ENCODE measurements at regions not wholly inside any gene's neighbourhood (a gene's known extent, or its start where the extent isn't known, plus 50 kb on each side); places are given as distances from the start of the nearest gene placed in this dataset.

DNA sequence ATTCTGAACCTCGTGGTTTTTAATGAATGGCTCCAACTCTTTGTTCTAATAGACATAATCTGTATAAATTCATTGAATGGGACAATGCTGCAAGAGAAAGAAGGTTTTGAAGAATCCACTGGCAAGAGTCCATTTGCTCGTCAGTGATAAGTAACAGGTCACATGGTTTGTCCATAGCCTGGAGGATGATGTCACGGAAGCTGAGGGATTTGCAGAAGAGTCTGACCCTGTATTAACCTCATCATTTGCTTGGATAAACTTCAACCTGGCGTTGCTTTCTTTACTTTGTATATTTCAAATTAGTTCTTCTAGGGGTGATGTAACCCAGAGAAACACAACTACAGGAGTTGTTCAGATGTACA, 197.4 kb downstream of the GAS1 start:
- peak; percentile 65 for DNase-seq (ENCODE audit: low read depth)
- no peak overlapping the region for H3K4me3 ChIP-seq (ENCODE audit: low read length)
- TF ChIP-seq, protein P1, sequence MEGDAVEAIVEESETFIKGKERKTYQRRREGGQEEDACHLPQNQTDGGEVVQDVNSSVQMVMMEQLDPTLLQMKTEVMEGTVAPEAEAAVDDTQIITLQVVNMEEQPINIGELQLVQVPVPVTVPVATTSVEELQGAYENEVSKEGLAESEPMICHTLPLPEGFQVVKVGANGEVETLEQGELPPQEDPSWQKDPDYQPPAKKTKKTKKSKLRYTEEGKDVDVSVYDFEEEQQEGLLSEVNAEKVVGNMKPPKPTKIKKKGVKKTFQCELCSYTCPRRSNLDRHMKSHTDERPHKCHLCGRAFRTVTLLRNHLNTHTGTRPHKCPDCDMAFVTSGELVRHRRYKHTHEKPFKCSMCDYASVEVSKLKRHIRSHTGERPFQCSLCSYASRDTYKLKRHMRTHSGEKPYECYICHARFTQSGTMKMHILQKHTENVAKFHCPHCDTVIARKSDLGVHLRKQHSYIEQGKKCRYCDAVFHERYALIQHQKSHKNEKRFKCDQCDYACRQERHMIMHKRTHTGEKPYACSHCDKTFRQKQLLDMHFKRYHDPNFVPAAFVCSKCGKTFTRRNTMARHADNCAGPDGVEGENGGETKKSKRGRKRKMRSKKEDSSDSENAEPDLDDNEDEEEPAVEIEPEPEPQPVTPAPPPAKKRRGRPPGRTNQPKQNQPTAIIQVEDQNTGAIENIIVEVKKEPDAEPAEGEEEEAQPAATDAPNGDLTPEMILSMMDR (conservative IDR thresholded peaks at IDR 0.05; ENCODE audit: low read length), result no peak

DNA sequence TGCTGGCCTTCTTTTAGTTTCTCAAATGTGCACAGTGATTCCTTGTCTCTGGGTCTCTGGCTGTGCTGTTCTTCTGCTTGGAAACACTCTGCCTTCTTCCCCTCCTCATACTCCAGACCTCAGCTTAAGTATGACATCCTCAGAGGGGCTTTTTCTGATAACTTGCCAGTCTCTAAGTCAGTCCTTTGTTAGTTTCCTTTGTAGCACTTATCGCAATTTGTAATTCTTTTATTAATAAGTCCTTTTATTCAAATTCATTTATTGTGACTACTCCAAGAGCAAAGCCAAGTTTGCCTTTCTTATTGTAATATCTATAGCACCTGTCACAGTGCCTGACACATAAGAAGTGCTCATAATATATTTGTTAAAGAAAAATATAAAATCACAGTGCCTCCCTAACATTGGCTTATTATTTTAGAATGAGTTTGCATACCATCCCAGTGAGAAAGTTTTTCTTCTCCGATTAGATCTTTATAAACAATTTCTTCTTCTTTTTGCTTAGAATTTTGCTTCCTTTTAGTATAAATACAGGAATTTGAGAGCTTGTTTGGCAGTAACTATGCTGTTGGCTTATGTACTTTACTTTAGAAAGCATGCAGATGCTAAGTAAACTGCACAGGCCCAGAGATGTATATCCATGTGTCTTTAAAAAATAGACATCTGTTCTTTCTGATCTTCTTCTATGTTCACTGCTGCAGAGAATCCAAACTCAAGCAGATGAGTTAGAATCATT, 198.0 kb downstream of the GAS1 start:
- no peak for DNase-seq (ENCODE audit: low read depth)
- TF ChIP-seq, protein P1 (conservative IDR thresholded peaks at IDR 0.05; ENCODE audit: low read length), result no peak
- no peak overlapping the region for H3K4me3 ChIP-seq (ENCODE audit: low read length)

DNA sequence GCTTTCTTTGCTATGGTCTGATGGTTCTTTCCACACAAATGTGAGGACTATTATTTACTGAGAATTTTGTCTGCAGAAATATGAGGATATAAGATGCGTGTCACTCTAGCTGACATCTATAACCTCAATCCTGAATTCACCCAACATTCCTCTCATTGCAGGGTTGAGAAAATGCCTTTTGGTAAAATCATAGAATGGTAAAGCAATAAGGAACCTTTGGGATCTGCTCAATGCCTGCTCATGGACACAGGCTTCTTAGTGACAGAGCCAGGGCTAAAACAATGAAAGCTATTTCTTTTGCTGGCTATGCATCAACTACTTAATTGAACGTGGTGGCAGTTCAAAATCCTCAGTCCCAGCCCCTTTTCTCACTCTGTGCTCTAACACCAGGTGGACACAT, 199.6 kb downstream of the GAS1 start:
- TF ChIP-seq, protein P1 (conservative IDR thresholded peaks at IDR 0.05; ENCODE audit: low read length), result no peak
- DNase-seq (ENCODE audit: low read depth), result peak; percentile 82
- no peak overlapping the region for H3K4me3 ChIP-seq (ENCODE audit: low read length)

DNA sequence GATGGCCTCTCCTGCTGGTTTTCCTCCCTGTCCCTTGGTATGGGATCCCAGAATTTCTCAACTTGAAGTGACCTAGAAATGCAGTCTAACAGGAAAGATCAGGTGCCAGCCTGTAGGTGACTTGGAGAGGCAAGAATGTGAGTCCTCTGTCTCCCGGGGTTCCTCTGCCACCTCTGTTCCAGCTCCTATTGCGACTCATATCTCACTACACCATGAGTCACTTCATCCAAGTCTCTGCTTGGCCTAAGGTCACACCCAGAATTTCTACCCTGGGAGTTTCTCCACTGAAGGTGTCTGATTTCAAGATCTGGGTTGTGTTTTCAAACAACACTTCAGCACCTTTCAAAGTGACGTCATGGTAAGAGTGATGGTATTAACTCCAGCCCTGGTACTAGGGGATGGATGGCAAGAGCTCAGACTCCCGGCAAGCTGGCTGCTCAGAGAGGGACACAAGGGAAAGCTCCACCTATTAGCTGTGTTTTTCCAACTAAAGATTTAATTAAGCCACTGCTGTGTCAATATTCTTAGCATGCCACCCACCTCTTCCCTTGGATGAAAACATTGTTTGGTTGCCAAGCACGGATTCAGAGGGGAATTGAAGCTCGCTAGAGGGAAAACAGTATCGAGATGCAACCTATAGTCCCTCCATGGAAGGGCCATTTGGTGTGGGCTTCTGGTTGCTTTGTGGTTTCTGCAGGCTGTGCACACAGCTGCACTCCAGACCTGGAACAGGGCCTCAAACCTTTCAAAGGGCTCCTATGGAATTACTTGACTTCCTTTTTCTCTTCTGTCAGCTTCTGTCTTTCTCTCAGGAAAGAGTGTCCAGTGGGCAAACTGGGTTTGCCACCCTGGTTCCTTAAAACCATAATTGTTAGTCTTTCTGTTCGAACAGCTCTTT, 205.7 kb downstream of the GAS1 start:
- TF ChIP-seq, protein P1 (conservative IDR thresholded peaks at IDR 0.05; ENCODE audit: low read length), result no peak
- H3K4me3 ChIP-seq (ENCODE audit: low read length), result no peak overlapping the region
- peak; percentile 52 for DNase-seq (ENCODE audit: low read depth)

DNA sequence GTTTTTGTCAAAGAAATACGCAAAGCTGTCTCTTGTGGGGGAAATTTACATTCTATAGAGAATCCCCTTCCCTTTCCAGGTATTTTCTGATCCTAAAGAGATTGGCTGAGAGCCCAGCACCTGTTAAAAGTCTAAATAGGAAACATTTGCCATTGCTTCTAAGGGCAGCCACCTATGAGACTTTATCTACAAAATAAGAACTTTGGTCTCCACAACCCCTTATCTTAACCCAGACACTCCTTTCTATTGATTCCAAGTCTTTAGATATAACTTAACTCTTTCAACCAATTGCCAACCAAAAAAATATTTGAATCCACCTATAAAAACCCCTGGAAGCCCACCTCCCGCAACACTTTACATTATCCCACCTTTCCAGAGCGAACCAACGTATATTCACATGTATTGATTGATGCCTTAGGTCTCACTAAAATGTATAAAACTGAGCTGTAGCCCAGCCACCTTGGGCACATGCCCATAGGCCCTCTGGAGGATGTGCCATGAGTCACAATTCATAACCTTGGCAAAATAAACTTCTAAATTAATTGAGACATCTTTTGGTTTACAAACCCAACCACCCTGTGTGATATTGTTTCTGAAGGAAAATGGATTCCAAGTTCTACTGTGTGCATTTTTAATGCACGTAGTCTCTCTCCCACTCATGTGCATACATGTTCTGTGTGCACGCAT, 211.4 kb downstream of the GAS1 start:
- TF ChIP-seq, protein P1 (conservative IDR thresholded peaks at IDR 0.05; ENCODE audit: low read length), result no peak
- DNase-seq (ENCODE audit: low read depth), result no peak
- no peak overlapping the region for H3K4me3 ChIP-seq (ENCODE audit: low read length)

DNA sequence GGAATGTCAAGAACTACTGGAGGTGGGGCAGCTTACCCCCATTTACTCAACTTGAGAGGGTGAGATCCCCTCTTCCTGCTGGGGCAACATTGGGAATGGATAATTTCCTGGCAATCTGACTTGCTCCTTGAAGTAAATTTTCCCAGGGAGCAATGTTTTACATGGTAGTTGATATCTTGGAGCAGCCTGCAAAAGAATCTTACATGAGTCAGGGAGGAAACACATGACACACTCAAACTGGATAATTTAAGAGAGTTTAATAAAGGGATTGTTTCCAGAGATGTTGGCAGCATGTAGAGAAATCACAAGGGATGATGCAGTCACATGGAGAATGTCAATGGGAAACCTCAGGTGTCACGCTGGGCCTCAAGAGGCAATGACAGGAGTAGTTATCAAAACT, 212.5 kb downstream of the GAS1 start:
- TF ChIP-seq, protein P1 (conservative IDR thresholded peaks at IDR 0.05; ENCODE audit: low read length), result no peak
- H3K4me3 ChIP-seq (ENCODE audit: low read length), result no peak overlapping the region
- DNase-seq (ENCODE audit: low read depth), result peak; percentile 85
